ENCODE measurements at regions not wholly inside any gene's neighbourhood (a gene's known extent, or its start where the extent isn't known, plus 50 kb on each side); places are given as distances from the start of the nearest gene placed in this dataset.
"Not testable (repeated sequence)": the region's sequence is repeated elsewhere in the genome, so short reads cannot be mapped to it uniquely, and the experiment has no call there.

DNA sequence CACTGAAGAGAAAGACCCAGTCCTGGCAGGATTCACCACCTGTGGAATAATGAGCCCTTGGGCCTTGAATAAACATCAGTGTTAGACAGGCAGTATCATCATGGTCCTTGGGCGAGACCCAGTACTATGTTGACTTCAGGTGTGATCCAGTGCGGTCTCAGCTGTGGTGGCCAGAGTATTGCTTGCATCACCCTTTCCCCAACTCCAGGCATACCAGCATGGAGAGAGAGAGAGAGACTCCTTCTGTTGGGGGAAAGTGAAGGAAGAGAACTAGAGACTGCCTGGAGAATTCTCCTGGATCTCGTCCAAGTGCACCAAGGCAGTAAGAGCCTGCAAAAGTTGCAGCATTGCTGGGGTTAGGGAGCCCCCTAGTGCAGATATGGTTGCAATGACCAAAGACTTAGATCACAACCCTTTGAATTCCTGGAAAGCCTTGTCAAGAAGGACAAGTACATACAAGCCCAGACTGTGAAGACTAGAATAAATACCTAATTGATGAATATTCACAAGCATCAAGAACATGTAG is 61.1 kb upstream of the VAMP7 start:
- DNase-seq (ENCODE audit: low read depth in 1 of 2, low spot score in 1 of 2) = no peak

DNA sequence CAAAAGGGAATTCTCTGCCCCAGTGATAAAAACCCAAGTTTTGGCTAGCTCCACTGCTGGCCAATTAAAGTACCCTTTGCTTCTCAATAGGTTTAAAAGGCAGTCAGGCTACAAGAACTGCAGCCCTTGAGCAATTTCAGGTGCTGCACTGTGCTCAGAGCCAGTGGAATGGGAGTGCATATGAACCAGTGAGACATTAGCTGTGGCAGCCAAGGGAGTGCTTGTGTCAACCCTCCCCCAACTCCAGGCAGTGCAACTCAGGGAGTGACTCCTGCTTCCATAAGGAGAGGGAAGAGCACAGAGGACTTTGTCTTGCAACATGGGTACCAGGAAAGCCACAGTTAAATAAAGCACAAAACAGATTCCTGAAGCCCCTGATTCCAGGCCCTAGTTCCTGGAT is 61.6 kb upstream of the VAMP7 start:
- no peak for DNase-seq (ENCODE audit: low read depth in 1 of 2, low spot score in 1 of 2)

DNA sequence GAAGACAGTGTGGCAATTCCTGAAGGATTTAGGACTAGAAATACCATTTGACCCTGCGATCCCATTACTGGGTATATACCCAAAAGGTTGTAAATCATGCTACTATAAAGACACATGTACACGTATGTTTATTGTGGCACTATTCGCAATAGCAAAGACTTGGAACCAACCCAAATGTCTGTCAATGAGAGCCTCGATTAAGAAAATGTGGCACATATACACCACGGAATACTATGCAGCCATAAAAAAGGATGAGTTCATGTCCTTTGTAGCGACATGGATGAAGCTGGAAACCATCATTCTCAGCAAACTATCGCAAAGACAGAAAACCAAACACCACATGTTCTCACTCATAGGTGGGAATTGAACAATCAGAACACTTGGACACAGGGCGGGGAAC is 66.8 kb upstream of the VAMP7 start:
- DNase-seq (ENCODE audit: low read depth in 1 of 2, low spot score in 1 of 2) = not testable (repeated sequence)

DNA sequence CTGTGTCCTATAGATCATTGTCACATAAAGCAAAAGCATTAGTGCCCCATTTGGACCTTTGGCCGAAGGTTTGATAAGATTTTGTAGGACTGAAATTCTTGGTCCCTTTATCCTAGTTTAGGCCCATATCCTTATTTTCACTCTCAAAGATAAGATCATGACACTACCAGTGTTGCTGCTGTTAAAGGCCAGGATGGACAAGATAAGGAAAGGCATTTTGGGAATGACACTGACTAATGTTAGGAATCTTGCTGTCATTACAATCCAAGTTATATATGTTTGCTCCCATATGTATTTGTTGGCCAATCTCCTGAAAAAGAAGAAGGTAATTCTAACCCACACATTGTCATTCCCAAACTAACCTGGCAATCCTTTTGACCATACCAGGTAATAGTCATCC is 101.3 kb upstream of the VAMP7 start:
- no peak for DNase-seq (ENCODE audit: low read depth in 1 of 2, low spot score in 1 of 2)

DNA sequence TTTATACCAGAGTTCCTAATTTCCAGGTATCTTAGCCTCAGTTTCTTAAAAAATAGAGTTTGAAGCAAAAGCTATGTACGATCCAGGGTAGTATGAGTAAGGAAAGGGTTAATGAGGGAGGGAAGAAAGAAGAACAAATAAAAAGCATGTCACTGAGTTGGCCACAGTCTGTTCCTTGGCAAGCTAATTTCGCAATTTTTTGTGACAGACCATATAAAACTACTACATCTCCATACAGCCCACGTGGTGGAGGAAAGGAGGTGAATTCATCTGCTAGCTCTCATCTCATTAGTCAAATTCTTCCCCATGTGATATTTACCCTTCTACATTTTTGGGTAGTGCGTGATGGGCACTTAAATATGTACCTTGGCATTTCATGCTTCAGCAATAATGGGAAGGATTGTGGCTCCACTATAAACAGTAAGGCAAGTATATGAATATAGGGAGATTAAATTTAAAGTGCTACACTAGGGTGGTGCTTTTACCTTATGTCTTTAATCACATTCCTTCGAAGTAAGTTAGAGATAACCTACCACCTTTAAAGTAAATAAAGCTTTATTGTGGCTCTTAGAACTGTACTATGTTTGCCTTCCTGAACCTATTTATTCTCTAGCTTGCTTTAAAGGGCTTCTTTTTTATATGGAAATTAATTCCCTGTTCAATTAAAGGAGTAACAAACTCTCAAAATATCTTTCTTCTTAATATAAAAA is 102.1 kb upstream of the VAMP7 start:
- no peak for DNase-seq (ENCODE audit: low read depth in 1 of 2, low spot score in 1 of 2)

DNA sequence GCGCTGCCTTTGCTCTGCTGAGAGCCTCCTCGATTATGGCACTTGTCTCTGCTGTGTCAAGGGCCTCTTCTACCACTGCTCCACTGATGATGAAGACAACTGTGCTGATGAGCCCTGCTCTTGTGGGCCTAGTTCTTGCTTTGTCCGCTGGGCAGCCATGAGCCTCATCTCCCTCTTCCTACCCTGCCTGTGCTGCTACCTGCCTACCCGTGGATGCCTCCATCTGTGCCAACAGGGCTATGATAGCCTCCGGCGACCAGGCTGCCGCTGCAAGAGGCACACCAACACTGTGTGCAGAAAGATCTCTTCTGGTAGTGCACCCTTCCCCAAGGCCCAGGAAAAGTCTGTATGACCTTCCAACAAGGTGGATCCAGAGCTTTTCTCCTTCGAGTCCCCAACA is 106.8 kb upstream of the VAMP7 start:
- DNase-seq (ENCODE audit: low read depth in 1 of 2, low spot score in 1 of 2) = no peak

DNA sequence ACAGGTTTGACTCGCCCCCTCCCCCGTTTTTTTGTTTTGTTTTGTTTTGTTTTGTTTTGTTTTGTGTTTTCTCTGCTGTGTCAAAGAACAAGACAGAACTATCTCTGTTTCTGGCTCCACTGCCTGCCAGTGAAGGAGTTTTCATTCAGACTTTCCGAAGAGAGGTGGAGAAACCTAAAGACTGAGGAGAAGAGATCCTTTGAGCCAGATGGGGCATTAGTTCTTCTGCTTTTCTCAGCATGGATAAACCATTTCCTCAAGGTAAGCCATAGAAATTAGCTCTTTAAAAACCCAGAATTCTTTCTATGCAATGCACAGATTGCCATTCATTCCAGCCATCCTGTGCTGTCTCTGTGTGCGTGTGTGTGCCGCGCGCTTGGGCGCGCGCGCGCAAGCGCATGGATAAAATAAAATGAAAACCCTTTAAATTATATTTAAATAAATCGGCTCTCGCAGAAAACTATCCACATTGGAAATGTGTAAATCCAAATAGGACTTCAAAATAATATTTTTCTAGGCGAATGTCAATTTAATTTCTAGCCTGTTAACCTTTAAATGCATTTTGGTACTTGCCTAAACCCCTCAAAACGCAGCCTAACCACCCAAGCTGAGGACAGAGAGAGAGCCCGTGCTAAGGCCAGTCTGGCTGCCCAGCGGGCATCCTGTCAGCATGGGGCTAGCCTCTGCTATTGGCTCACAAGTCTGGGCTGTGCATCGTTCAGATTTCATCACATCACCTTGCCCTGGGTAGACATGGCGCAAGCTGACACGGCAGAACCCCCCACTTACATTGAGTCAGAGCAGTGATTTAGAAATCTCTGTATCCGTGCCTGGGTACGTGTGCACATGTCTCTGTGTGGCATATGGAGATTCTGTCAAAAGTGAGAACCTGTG is 113.0 kb upstream of the VAMP7 start:
- DNase-seq (ENCODE audit: low read depth in 1 of 2, low spot score in 1 of 2) = no peak

DNA sequence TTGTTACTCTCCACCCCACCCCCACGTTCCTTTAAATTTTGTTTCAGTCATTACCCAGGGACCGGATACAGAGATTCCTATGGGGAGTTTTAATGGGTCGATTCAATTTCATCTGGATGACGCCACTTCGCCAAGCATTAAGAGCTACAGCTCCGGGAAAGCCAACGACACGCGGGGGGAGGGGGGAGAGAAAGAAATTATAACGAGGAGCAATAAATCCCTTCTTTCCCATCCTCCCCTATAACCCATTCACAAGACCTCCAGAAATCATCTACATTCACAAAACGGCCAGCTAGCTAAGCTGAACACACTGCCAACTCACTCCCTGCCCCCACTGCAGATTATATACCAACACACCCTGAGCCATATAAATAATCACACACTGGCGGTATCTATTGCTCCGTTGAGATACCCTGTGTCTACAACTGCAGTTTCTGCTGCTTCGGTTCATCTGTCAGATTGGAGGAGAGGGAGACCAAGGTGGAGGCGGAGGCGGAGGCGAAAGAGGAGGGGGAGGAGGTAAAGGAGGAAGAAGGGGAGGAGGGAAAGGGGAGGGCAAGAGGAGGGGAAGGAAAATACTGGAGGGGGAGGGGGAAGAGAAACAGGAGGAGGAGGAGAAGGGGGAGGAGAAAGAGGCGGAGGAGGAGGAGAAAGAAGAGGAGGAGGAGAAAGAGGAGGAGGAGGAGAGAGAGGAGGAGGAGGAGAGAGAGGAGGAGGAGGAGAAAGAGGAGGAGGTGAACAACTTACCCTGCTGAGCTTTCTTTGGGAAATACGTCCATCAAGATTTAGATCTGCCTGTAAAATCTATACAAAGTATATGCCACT is 113.9 kb upstream of the VAMP7 start:
- DNase-seq (ENCODE audit: low read depth in 1 of 2, low spot score in 1 of 2) = peak in 1 of 2 donors; percentile 3

DNA sequence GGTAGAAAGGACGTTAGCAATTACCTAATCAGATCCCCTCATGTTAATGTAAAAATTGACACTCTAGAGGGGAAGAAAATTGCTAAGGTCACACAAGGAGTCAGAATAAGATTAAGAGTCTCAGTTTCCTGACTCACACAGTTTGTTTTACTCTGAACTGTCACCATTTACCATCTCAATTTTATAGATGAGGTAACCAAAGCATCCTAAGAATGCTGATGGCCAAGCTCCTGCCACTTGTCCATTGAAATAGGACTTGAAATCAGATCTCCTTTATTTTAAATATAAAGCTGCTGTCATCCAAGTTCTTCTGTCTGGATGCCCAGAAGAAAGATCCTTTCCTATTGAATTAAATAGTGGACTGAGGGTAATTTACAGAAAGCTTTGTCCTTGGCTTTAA is 114.8 kb upstream of the VAMP7 start:
- no peak for DNase-seq (ENCODE audit: low read depth in 1 of 2, low spot score in 1 of 2)

DNA sequence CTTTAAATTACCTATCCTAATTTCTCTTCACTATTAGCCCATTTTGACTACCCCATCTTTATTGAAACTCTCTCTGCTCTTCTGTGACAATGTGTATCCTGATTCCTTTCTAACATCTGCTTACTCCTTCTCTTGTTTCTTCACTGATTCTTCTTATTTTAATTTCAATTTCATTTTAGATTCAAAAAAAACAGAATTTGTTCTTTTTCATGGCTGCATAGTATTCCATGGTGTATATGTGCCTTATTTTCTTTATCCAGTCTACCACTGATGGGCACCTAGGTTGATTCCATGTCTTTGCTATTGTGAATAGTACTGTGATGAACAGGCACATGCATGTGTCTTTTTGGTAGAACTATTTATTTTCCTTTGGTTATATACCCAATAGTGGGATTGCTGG is 120.0 kb upstream of the VAMP7 start:
- DNase-seq (ENCODE audit: low read depth in 1 of 2, low spot score in 1 of 2) = no peak

DNA sequence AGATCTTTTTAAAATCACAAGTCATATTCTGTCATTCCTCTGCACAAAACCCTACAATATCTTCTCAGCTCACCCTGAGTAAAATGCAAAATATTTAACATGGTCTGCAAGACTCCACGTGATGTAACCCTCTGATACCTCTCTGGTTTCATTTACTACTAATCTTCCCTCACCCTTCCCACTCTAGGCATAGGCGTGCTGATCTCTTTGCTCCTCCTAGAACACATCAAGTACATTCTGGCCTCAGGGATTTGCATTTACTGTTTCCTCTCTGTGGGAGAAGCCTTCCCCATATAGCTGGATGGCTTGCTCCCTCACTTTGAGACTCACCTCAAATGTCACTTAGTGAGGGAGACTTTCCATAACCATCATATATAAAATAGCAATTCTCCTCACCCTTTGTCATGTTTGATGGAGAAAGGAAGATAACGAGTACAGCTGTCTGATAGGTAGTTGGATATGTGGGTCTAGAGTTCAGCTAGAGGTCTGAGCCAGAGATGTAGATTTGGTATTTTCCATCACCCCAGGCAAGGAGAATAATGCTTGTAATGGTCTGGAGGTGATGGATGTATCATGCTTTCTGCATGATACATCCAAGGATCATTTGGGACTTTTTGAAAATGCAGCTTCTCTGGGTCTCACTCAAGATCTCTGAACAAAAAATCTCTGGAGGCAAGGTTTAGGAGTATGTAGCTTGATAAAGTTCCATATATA is 123.9 kb upstream of the VAMP7 start:
- no peak for DNase-seq (ENCODE audit: low read depth in 1 of 2, low spot score in 1 of 2)

DNA sequence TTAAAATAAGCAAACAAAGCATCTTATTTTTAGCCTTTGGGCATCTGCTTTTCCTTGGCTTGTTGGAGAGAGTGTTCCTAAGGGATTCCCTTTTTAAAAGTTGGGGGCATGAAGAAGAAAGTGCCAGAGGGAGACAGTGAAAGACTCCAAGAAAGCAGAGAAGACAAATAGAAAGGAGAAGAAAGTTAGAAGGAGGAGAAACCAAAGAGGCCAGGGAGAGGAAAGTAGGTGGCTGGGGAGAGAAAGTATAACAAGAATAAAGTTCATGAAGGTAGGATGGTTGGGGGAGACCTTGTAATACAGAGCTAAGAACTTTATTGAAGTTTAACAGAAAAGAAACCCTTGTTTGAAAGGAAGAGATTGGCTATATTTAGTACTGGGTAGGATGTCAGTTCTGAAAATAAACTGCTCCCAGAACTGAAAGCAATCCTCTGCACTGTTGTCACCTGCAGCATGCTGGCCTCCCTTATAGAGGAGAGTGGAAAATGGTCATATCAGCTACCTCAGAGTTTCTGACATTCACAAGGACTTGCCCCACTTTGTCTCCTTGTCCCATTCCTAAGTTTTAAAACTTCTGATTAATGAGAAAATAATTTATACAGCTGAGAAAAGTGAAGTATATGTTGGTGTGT is 125.3 kb upstream of the VAMP7 start:
- DNase-seq (ENCODE audit: low read depth in 1 of 2, low spot score in 1 of 2) = no peak

DNA sequence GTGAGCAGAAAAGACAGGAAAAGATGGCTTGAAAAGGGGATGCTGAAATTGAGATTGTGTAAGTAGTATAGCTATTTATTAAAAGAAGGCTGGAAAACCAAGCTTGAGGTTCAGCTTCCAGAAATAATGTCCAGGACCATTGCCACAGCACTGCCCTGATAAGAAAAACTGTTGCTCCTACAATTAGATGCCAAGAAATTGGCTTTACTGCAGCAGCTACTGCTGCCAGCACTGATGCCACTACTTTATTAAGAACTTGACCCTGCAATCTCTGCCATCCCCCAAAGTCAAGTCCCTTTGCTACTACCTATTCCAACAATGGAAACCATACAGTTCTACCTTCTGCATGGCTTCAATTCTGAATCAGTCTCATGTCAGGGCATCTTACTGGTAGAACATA is 130.0 kb upstream of the VAMP7 start:
- DNase-seq (ENCODE audit: low read depth in 1 of 2, low spot score in 1 of 2) = no peak

DNA sequence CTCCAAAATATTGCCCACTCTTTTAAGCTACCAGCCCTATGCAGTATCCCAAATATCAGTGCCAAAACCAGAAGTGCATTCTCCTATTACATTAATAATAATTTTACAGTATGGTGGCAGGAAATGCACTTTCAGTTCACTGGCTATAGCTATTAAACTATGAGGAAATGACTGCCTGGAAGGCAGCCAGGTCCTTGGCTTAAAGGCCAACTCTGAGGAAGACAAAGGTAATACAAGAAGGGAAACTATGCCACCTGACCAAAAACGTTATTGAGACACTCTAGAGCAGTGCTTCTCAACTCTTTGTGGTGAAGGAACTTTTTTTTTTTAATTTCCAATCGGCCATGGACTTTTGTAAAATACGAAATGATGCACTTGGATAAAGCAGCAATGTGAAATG is 133.6 kb upstream of the VAMP7 start:
- no peak for DNase-seq (ENCODE audit: low read depth in 1 of 2, low spot score in 1 of 2)

DNA sequence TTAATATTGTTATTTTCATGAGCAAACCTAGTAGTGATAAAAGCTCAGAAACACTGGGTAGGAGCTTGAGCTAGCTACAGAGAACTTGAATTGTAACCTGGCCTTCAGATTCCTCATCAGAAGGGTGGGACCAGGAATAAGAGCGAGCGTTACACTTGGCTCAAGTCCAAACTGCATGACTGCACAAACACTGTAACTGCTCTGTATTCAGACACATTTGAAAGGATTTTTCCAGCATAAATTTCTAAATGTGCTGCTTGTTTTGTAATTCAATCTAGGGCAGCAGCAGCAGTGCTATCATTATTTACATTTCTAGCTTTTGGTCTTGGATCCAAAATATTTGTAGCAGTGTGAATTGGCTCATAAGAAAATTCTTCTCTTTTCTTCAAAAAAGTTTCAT is 133.0 kb upstream of the TMLHE start:
- no peak for DNase-seq (ENCODE audit: low read depth in 1 of 2, low spot score in 1 of 2)

DNA sequence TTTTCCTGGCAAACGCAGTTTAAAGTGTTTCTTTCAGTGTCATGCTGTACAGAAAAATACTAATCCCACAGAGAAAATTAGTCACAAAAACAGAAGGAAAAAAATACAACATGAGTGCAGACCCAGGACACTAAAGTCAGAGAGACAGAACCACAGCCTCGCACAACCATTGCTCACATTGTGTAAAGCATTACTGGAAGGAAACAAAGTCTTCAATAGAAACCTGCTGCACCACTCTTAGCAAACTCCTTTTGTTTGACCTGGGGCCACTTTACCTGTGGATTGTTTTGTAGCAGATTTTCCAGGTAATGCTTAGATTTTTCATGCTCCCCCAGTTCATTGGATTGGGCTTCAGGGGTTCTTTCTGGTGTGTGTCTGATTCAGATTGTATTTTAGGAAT is 131.8 kb upstream of the TMLHE start:
- DNase-seq (ENCODE audit: low read depth in 1 of 2, low spot score in 1 of 2) = no peak

DNA sequence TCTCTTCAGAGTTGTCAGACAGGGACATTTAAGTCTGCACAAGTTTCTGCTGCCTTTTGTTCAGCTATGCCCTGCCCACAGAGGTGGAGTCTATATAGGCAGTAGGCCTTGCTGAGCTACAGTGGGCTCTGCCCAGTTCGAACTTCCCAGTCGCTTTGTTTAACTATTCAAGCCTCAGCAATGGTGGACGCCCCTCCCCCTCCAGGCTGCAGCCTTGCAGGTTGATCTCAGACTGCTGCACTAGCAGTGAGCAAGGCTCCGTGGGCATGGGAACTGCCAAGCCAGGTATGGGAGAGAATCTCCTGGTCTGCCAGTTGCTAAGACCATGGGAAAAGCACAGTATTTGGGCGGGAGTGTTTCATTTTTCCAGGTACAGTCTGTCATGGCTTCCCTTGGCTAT is 115.6 kb upstream of the TMLHE start:
- DNase-seq (ENCODE audit: low read depth in 1 of 2, low spot score in 1 of 2) = not testable (repeated sequence)

DNA sequence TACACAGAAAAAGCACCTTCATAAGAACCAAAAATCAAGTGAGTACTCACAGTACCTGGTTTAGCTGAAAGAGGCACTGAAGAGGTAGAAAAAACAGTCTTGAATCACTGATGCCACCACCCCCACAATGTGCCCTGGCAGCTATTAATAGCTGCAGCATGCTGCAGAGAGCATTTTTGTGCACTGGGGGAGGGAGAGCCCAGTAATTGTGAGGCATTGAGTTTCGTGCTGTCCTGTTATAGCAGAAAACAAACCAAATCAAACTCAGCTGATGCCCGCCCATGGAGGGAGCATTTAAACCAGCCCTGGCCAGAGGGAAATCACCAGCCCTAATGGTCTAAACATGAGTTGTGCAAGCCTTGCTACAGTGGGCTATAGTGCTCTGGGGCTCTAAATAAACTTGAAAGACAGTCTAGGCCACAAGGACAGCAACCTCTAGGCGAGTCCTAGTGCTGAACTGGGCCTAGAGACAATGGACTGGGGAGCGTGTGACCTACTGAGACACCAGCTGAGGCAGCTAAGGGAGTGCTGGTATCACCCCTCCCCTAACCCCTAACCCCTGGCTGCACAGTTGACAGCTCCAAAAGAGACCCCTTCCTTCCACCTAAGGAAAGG is 106.3 kb upstream of the TMLHE start:
- DNase-seq (ENCODE audit: low read depth in 1 of 2, low spot score in 1 of 2) = no peak

DNA sequence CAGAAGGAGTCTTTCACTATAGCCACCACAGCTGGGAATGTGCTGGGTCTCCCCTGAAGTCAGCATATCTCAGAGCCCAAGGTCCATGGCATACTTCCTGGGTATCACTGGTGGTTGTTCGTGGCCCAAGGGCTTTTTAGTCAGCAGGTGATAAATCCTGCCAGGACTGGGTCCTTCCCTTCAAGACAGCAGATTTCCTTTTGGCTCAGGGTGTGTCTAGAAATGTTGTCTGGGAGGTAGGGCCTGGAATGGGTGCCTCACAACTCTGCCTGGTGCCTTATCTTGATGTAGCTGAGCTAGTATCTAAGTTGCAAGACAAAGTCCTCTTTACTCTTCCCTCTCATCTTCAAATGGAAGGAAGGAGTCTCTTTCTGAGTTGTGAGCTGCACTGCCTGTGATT is 102.4 kb upstream of the TMLHE start:
- no peak for DNase-seq (ENCODE audit: low read depth in 1 of 2, low spot score in 1 of 2)

DNA sequence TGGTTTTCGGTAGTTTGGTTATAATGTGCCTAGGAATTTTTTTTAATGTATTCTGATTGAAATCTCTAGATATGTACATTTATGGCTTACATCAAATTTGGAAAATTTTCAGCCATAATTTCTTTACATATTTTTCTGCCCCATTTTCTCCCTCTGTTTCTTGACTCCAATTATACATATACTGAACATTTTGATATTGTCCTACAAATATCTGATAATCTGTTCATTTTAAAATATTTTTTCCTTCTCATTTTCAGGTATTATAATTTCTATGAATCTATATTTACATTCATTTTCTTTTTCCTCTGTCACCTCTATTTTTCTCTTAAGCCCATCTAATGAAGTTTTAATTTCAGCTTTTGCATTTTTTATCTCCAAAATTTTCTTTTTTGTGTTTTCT is 82.7 kb upstream of the TMLHE start:
- no peak for DNase-seq (ENCODE audit: low read depth in 1 of 2, low spot score in 1 of 2)
